Heart left ventricle (tissue), 16 donors: ENCODE measurements at regions not wholly inside any gene's neighbourhood (a gene's known extent, or its start where the extent isn't known, plus 50 kb on each side); places are given as distances from the start of the nearest gene placed in this dataset.

Source experiments
- ATAC-seq, 4 donors: fragments of 200-7000 bp; cut with Tn5 transposase; one replicate each; pipeline ENCODE4 v1.9.1; 2020 to 2022; ENCODE audit warnings: moderate library complexity in 4 of 4, mild to moderate bottlenecking in 3 of 4, moderate number of reproducible peaks in 1 of 4
- DNase-seq, 5 donors: peaks; one replicate each; pipeline ENCODE4 v3.0.0-alpha.2; 2020
- H3K27ac ChIP-seq, 12 donors: fragments of 200-600 bp; sonication (generic) in 4 of 12; one replicate each; pipeline versions ENCODE4 v1.5.0 to v1.8.0; 2016 to 2022; ENCODE audit warnings: mild to moderate bottlenecking in 2 of 12
- H3K27me3 ChIP-seq, 9 donors: fragments of 200-600 bp; sonication (generic) in 2 of 9; one replicate each; pipeline versions ENCODE4 v1.5.1 to v1.8.0; 2016 to 2022; ENCODE audit warnings: mild to moderate bottlenecking in 3 of 9
- H3K36me3 ChIP-seq, 9 donors: fragments of 200-600 bp; sonication (generic) in 2 of 9; one replicate each; pipeline versions ENCODE4 v1.5.0 to v1.8.0; 2018 to 2022; ENCODE audit warnings: mild to moderate bottlenecking in 2 of 9
- H3K4me1 ChIP-seq, 12 donors: fragments of 200-600 bp; sonication (generic) in 4 of 12; one replicate each; pipeline versions ENCODE4 v1.5.0 to v1.8.0; 2016 to 2022; ENCODE audit warnings: mild to moderate bottlenecking in 3 of 12
- H3K4me3 ChIP-seq, 12 donors: fragments of 200-600 bp; sonication (generic) in 4 of 12; one replicate each; pipeline versions ENCODE4 v1.5.0 to v1.8.0; 2017 to 2022; ENCODE audit warnings: mild to moderate bottlenecking in 9 of 12, moderate library complexity in 4 of 12
- H3K9me3 ChIP-seq, 12 donors: fragments of 200-600 bp; sonication (generic) in 4 of 12; one replicate each; pipeline versions ENCODE4 v1.5.0 to v1.8.0; 2016 to 2022; ENCODE audit warnings: mild to moderate bottlenecking in 1 of 12
- CTCF ChIP-seq, 12 donors: fragments of 200-600 bp; sonication (generic) in 4 of 12; IDR thresholded peaks; one replicate each; pipeline versions ENCODE4 v1.5.0 to v1.8.0; 2018 to 2022; ENCODE audit warnings: antibody characterized with exemption in 12 of 12, mild to moderate bottlenecking in 5 of 12
- POLR2A ChIP-seq, 2 donors: fragments of 450-650 bp; IDR thresholded peaks; one replicate each; pipeline ENCODE4 v1.6.1; 2017; ENCODE audit warnings: antibody characterized with exemption in 2 of 2, mild to moderate bottlenecking in 2 of 2, moderate library complexity in 2 of 2
- WGBS, 4 donors: extraction: QIAGEN DNeasy Blood & Tissue Kit in 2 of 4; methylation state at CpG; one replicate each; pipeline versions ENCODE4 v1.1.5 to v1.1.7; 2013 to 2018; 5-methylcytosine and 5-hydroxymethylcytosine counted together
- intact Hi-C, 10 donors: fragments of 100-400 bp; cut with DNase I; formaldehyde crosslinking; loops; one replicate each; pipeline versions ENCODE4 v1.11.1 to v1.14.2; 2022
- donor health status: ischemic (EF 13 %, LVEDD 7.1; RV severe dilation, severe dysfunction).
- donor health status: healthy with polysubstance abuse.
- donor health status: DM: no; HTN: yes; CAD: no.
- donor health status: DM: no; HTN: no; CAD: no.
- donor health status: ischemic (EF 25% LVEDD 6.9; RV normal size, moderate dysfunction).
- donor health status: ischemic (EF 25% LVEDD 5.7; RV mildly dilated, moderate dysfunction).
- donor health status: healthy.
- donor health status: DM: yes; HTN: yes; CAD: no.
- donor health status: ischemic (EF 35%, LVEDD 5.7; RV mildly dilated, moderate dysfunction).
- donor health status: nonischemic (EF 11% LVEDD 7.7; RV severe dilation, severe dysfunction).
- donor health status: DM: yes; HTN: yes; CAD: no.
- donor health status: PGD.
- donor health status: ischemic (EF 29% LVEDD 5.4; RV normal size, mild dysfunction).
- donor health status: nonischemic (EF 23%, LVEDD 6.1; RV moderate dilation, normal function).

DNA sequence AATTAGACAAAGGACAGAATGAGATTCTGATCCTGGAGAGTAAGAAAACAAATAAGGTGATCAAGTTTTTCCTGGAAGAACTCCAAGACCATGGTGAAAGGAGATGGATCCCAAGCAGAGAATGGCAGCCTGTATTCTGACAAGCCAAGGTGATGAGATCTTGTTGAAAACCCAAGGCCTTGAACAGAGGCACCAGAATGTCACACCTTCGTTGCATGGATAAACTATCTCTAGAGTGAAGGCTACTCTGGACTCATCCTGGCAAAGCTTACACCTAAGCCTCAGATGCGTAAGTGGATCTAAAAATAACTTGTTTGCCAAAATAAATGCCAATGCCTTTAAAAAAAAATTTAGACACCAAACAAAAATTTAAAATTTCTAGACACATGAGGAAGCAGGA, 605.9 kb downstream of the ETNK1 start:
- H3K27me3 ChIP-seq = no peaks in the 10 kb centered on the region
- ATAC-seq (peak in 2 of 4 donors; percentile 32 to 92), DNase-seq (no peak)

GRCh38 chr12:23236066-23236780, 611.3 kb downstream of the ETNK1 start:
- Histone ChIP-seq H3K36me3 (no peaks in the 10 kb centered on the region), H3K27ac (no peak overlapping the region), H3K27me3 (no peaks in the 10 kb centered on the region), H3K4me3 (no peak overlapping the region), H3K9me3 (no peaks in the 10 kb centered on the region), H3K4me1 (peaks cover 0 to 4% (median 0%) of the 10 kb centered on the region in 12 donors)
- WGBS, 4 donors = 65 to 81% (median 70%) methylated on average over 7 of the region's 7 CpGs
- no peak for DNase-seq
- intact Hi-C loops = no loop called here
- ATAC-seq = no peak
- TF ChIP-seq CTCF (IDR thresholded peaks at IDR 0.05) = no peak
- TF ChIP-seq POLR2A (IDR thresholded peaks at IDR 0.05) = no peak

More for the DNA sequence above, 605.9 kb downstream of the ETNK1 start:
- intact Hi-C loops = no loop called here
- TF ChIP-seq CTCF (IDR thresholded peaks at IDR 0.05) (no peak), POLR2A (IDR thresholded peaks at IDR 0.05) (no peak)
- no peak overlapping the region for H3K4me3 ChIP-seq
- WGBS, 4 donors = 39 to 60% (median 49%) methylated on average over 2 of the region's 2 CpGs
- no peak overlapping the region for H3K27ac ChIP-seq
- H3K36me3 ChIP-seq = no peaks in the 10 kb centered on the region
- H3K9me3 ChIP-seq = no peaks in the 10 kb centered on the region
- H3K4me1 ChIP-seq = peaks cover 0 to 8% (median 0%) of the 10 kb centered on the region in 12 donors

DNA sequence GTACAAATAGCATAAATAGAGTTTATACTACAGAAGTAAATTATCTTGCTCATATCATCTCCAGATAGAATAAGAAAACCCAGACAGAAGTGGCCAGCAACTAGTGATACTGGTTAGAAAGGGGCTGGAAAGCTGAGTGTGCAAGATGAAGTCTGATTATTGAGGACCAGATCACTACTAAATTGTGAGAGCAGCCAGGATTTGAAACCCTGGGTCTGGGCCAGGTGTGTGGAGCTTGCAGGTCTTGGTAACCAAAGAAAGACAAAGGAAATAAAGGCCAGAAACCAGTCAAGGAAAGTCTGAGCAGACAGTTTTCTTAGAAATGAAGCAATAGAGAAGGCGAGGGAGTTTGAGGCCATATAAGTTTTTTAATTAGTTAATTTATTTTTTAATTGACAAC, 611.8 kb downstream of the ETNK1 start:
- no peaks in the 10 kb centered on the region for H3K9me3 ChIP-seq
- intact Hi-C loops = no loop called here
- H3K4me3 ChIP-seq = no peak overlapping the region
- H3K27ac ChIP-seq = no peak overlapping the region
- TF ChIP-seq POLR2A (IDR thresholded peaks at IDR 0.05) (no peak), CTCF (IDR thresholded peaks at IDR 0.05) (no peak)
- DNase-seq (no peak), ATAC-seq (no peak)
- H3K36me3 ChIP-seq = no peaks in the 10 kb centered on the region
- 90 to 98% (median 95%) methylated on average over 1 of the region's 1 CpG for WGBS, 4 donors
- no peaks in the 10 kb centered on the region for H3K27me3 ChIP-seq
- peaks cover 0 to 4% (median 0%) of the 10 kb centered on the region in 12 donors for H3K4me1 ChIP-seq

DNA sequence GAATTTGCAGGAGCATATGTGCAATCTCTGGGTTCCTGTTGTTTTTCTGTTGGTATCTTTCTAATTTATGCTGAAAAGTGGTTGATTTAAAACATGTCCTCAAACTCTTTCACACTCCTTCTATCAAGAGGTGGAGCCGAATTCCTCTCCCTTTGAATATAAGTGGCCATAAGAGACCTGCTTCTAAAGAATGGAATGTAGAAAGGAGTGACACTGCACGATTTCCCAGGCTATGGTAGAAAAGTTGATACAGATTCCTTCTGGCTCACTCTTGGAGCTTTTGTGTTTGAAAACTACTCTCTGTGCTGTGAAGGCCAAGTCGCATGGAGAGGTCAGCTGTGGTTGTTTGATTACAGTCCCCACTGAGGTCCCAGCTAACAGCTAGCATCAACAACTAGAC, 613.2 kb downstream of the ETNK1 start:
- TF ChIP-seq POLR2A (IDR thresholded peaks at IDR 0.05) (no peak), CTCF (IDR thresholded peaks at IDR 0.05) (no peak)
- ATAC-seq (no peak), DNase-seq (no peak)
- Histone ChIP-seq H3K4me1 (peaks cover 0 to 4% (median 0%) of the 10 kb centered on the region in 12 donors), H3K9me3 (peaks cover 0 to 2% (median 0%) of the 10 kb centered on the region in 12 donors), H3K27ac (no peak overlapping the region), H3K36me3 (no peaks in the 10 kb centered on the region), H3K4me3 (no peak overlapping the region), H3K27me3 (no peaks in the 10 kb centered on the region)
- intact Hi-C loops = no loop called here
- WGBS, 4 donors = 42 to 62% (median 54%) methylated on average over 3 of the region's 3 CpGs
